ENCODE measurements at regions not wholly inside any gene's neighbourhood (a gene's known extent, or its start where the extent isn't known, plus 50 kb on each side); places are given as distances from the start of the nearest gene placed in this dataset.

DNA sequence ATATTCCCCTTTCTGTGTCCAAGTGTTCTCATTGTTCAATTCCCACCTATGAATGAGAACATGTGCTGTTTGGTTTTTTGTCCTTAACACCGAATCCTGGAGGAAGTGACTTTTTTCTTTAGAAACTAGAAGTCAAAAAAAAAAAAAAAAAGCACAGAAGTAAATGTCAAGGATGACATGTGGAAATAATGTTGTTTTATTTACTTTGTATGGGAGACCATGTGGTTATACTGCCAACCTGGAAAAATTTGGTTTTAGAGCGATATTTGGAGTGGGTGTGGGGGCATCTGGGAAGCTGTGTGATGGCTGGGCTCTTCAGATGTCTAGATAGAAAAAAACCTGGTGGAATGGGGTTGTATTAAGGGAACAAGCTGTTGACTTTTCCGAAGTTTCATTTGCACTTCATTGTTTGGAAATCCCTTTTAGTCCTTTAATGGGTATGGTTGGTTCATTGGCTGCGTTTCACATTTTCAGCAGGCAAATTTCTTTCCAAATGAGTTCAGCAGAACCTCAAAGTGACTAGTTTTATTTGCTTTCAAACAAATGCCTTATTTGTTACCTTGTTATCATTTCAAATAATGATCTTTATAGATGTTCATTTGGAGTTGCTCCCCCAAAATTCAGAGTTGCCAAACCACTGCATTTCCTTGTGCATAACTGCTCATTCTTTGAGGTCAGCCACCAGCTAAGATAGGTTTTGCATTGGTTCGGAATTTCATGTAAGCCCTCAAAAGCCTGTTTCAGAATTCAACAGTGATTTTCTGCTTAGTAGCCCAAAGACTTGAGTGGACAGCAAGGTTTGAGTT, 508.2 kb downstream of the METTL15 start:
- TF ChIP-seq, protein P1, sequence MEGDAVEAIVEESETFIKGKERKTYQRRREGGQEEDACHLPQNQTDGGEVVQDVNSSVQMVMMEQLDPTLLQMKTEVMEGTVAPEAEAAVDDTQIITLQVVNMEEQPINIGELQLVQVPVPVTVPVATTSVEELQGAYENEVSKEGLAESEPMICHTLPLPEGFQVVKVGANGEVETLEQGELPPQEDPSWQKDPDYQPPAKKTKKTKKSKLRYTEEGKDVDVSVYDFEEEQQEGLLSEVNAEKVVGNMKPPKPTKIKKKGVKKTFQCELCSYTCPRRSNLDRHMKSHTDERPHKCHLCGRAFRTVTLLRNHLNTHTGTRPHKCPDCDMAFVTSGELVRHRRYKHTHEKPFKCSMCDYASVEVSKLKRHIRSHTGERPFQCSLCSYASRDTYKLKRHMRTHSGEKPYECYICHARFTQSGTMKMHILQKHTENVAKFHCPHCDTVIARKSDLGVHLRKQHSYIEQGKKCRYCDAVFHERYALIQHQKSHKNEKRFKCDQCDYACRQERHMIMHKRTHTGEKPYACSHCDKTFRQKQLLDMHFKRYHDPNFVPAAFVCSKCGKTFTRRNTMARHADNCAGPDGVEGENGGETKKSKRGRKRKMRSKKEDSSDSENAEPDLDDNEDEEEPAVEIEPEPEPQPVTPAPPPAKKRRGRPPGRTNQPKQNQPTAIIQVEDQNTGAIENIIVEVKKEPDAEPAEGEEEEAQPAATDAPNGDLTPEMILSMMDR (IDR thresholded peaks at IDR 0.05; ENCODE audit: insufficient read depth, low read length, poor library complexity, severe bottlenecking): no peak
- no peak for TF ChIP-seq EZH2phosphoT487 (conservative IDR thresholded peaks at IDR 0.05; ENCODE audit: low read length)

Measured in SU-DHL-6 (cell line).